CD4-positive, alpha-beta T cell treated with Interleukin-17A for 4 hours (primary cell): ENCODE measurements at regions not wholly inside any gene's neighbourhood (a gene's known extent, or its start where the extent isn't known, plus 50 kb on each side); places are given as distances from the start of the nearest gene placed in this dataset.

ENCODE experiments used
- DNase-seq: peaks from one replicate; pipeline ENCODE4 v3.0.0-alpha.2; 2020; ENCODE audit warnings: mixed read lengths

DNA sequence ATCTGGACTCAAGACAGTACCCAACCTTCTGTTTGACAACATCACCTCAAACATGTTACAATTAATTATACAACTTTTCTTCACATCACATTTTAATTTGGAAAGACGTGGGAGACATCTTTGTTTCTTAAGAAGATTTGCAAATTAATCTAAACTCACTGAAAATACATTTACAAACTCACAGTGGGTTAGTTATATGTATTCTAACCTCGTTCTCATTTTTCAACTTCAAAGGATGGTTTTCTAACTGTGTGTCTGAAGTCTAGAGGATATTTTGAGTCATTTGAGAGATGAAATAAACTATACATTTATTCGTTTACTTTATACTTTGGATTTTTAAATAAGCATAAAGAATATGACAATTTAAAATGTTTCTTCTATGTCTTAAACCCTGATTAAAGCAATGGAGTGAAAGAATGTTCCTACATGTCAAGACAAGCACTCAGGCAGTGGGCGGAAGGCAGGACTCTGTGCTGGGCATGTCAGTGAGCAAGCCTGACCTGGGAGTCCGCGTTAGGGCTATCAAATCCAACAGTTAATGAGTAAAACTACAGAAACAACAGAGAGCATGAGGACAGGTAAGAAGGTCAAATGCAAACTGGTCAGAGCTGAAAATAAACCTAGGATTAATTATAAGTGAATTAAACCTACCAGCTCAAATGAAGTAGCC lies 76.5 kb upstream of the CTTNBP2NL start:
- DNase-seq, result no peak

DNA sequence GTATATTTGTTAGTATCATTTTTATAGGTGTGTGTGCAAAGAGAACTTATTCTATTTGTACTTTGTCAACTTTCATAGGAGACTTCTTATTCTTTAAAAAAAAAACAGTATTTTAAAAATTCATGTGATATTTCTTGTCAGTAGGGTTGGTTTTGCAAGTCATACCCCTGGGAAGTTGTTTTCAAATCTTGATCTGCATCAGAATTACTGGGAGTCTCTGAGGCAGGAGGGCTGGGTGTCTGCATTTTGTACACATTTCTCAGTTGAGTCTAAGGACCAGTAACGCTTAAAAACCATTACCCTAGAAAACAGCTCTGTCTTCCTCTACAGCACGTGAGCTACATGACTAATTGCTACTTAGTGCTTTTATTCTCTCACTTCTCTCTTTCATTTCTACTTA lies 76.0 kb upstream of the CTTNBP2NL start:
- DNase-seq, result no peak

DNA sequence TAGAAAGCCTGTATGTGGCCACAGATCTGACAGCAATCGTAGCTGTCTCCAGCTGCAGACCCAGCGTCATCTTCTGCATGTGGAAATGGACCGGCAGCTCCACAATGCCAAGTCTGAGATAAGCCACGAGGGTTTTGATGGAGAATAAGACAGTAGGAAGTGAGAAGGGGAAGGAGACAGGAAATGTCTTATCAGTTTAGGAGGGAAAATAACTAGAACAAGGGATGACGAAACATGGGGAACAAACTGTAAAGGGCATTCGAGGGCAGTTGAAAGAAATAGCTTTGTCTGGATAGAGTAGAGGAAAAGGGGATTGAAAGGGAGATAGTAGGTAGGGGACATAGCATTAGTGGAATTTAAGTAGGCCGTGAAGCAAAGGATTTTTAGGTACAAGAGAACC lies 74.0 kb upstream of the CTTNBP2NL start:
- DNase-seq, result no peak

DNA sequence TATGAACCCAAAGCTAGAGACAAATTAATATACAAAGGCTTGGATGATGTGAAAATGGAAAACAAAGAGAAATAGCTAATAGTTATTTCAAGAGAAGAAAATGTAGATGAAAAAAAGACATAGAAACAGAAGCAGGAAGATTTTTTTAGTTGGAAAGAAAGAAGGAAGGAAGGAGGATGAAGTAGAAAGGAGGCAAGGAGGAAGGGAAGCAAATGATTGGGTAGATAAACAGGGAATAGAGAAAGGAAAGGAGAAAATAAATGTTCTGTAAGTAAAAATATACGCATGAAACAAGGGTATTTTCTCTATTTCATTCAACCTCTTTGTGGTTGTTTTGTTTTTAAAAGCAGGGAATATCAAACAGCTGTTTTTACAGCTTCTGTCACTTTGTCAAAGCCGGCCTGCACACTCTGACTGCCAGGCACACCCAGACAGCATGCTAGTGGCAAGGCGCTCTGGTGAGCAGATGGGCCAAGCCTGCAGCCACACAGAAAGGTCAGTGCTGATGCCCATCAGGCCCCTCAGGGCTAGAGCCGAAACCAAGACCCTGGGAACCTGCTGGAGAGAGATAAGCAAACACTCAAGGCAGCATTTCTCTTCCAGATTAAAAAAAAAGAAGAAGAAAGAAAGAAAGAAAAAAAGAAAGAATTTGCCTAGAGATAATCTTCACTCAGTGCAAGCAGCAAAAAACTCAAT lies 72.9 kb upstream of the CTTNBP2NL start:
- no peak for DNase-seq

DNA sequence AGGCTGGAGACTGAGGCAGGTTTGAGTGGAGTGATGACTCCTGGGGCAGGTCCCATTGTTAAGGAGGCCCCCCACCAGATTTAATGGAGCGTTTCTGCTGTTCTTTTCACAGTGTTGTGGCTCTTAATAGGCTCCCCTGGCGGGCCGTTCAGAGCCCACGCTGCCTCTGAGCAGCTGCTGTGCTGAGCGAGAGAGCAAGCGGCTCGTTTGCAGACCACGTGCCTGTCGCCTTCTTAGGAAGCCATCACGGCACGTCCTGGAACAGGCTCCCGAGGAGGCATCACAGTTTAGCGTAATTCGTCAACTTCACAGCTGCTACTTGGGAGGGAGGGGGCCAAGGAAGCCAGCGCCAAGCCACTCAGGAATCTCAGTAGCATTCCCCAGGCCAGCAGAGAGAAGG lies 70.5 kb upstream of the CTTNBP2NL start:
- no peak for DNase-seq

DNA sequence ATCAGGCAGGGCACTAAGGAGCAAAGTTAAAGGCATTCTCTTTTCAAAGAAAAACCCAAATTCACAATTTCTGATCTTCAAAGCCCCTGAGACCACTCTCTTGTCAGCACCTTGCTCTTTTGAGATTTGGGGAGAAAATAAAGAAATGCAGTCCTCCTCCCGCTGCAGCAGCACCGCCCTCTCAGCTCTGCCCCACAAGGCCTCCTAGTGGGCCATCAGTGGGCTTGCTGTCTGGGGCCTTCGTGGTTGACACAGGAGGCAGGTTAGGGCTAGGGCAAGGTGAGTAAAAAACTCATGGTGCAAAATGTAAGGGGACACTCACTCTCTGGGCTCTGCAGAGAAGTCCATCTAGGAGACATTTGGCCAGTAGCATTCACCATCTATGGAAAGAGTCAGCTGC lies 67.4 kb upstream of the CTTNBP2NL start:
- no peak for DNase-seq

DNA sequence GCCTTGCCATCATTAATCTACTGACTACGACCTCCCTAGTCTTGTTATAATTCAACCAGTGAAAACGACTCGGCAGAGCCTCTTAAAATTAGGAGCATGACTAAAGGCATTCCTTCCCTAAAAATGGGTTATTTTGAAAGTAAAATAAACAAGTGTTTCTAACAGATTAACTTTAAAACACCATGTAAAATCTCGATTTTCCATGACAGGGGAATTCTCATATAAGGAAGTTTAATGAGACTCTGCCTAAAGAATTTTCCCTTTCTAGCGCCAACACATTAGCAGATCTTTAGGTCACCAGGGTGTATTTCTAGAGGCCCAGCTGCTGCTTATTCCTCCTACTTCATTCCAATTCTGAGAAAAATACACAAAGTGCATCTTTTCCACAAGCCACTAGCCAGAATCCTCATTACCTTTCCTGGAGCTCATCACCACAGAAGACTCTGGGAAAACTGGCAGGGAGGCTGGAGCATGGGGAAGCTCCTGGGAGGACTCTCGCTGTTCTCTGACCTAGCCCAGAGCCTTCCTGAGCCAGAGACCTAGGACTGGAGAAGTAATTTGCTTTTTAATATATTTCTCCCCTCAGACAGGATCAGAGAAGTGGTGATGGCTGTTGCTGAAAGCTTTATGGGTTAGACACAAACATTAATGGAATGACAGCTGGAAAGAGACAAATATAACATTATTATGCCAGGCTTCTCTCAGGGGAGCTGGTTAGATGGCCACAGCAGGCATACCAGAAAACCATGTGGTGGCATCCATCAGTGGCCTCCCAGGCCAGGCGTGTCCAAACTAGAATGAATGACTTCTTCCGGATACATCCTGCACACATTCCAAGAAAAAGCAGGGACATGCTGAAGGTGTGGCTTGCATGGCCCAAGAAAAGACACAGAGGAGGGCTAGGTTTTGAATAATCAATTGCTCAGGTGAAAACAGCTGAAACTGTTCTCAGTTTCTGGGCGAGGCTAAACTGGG lies 63.6 kb upstream of the CTTNBP2NL start:
- DNase-seq, result no peak

DNA sequence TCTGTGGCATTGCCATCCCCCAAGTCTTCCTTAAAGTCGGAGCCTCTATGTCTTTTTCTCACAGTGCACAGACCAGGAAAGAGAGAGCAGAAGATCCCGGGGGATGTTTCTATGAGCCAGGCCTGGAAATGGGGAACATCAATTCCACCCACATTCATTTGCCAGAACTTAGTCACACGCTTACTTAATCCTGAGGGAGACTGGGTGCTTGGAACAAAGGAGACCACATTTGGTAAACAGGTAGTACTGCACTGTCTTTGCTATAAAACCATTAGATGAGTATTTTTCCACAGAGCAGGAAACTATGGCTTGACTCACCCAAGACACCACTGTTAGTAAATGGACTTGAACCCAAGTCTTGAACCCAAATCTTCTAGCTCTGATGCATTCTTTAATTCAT lies 60.7 kb upstream of the CTTNBP2NL start:
- DNase-seq, result no peak

DNA sequence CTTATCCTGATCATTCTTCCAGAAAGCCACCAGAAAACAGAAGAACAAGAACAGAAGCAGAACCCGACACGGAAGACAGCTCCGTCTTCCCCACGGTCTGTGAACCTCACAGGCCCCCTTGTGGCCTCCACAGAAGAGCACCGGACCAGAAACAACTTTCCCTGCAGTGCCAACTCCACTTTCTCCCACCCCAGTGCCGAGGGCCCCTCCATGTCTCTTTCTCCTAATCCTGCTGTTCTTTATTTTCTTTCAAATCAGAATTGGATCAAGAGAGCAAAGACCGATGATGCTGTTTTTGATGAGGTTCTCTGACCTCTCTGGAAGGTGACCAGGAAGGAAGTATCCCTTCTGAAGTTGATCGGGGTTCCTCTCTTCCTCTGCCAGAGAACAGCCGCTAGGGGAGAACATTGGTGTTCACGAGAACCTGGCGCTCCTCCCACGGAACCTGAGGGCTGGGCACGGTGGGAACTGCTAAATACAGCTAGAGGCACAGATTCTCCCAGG lies 58.9 kb upstream of the CTTNBP2NL start:
- DNase-seq, result peak; percentile 8

DNA sequence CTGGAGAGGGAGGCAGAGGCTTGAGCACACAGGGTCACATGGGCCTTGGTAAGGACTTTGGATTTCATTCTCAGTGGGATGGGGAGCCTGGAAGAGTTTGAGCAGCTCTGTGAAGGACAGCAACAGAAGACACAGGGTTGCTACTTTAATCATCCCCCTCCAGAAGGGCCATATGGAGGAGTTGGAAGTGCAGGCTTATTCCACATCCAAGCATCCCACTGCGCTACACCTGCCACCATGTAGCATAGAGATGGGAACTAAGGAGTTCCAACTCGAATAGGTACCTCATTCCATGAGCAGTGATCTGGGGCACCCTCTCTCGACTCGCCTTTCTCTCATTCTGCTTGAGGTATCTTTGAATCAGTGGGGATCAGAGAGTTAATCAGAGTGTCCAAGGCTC lies 54.0 kb upstream of the CTTNBP2NL start:
- DNase-seq, result no peak

DNA sequence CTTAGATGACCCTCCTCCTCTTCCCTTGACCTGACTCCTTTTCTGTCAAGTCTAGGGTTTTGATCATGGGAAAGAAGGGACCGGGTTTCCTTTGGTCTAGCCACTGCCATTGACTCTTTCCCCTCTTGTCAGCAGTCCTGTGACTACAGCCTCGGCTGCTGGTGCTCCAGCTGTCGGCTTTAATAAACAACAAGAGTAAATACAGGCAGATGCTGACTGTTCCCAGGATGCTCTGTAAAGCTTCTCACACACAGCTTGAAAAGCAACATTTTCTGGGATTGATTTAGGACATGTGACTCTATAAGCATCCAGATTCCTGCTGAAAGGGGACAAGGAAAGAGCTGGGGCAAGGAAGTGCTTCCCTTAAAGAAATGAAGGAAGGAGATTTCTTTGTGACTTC lies 53.5 kb upstream of the CTTNBP2NL start:
- no peak for DNase-seq

DNA sequence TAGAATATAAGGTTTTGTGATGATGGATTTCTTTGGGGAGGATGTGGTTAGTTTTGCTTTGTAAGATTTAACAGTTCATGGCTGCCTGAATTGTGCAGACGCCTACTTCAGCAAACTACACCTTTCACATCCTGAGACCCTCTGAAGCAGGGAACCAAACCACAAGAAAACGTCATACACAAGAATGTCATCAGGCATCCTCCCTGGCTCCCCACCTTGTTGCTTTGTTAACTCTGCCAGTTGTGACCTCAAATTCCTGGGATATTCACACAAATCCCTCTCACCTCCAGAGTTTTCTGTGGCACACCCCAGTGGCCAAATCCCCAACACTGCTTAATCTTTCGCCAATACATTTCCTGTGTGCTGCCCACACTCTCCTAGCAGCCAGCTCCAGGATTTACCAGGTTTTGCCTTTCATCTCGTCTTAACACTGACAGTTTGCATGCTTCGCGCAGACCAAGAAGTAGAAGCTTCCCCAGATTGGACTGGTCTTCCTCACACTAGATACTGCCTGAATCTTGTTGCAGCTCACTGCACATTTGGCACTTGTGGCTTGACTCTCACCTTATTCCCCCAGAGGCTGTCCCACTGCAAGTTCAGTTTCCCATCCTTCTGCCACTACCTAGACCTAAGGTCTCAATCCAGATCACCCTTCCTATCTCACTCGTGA lies 51.1 kb upstream of the CTTNBP2NL start:
- DNase-seq, result no peak
